H1 (cell line): ENCODE measurements at regions not wholly inside any gene's neighbourhood (a gene's known extent, or its start where the extent isn't known, plus 50 kb on each side); places are given as distances from the start of the nearest gene placed in this dataset.

ENCODE experiments used
- CTCF ChIA-PET: fragments of 300-600 bp; sonication (Branson Sonifier 250); formaldehyde crosslinking; loops from one replicate; lab custom pipeline; 2021; ENCODE audit not compliant: partially characterized antibody; lab: Charles Lee
- POLR2A ChIA-PET: fragments of 300-600 bp; sonication (Branson Sonifier 250); formaldehyde crosslinking; loops from one replicate; lab custom pipeline; 2021; ENCODE audit warnings: inconsistent platforms; ENCODE audit not compliant: partially characterized antibody; lab: Charles Lee
- DNase-seq, 2 experiments: peaks; one replicate each; pipeline versions ENCODE4 v3.0.0 to v3.0.0-alpha.2; 2010 to 2022; ENCODE audit warnings: low spot score in 2 of 2, low read depth in 1 of 2, mixed read lengths in 1 of 2
- FAIRE-seq: peaks from 2 replicates; lab custom pipeline; 2011; peaks lifted over from hg19 to GRCh38; lab: Jason Lieb, UNC
- H2AFZ ChIP-seq: 2 replicates; pipeline ENCODE4 v1.8.1; 2012; ENCODE audit warnings: low read length, inconsistent platforms
- H2AK5ac ChIP-seq: 2 replicates; pipeline ENCODE4 v1.6.1; 2013; ENCODE audit warnings: low read depth, low read length
- H2BK120ac ChIP-seq: replicated peaks from 2 replicates; pipeline ENCODE3; 2013; ENCODE audit warnings: low read depth, low read length, inconsistent platforms
- H2BK12ac ChIP-seq: 2 replicates; pipeline ENCODE4 v1.6.1; 2013; ENCODE audit warnings: low read depth, low read length
- H2BK15ac ChIP-seq: 2 replicates; pipeline ENCODE4 v1.6.1; 2013; ENCODE audit warnings: low read length
- H2BK20ac ChIP-seq: 2 replicates; pipeline ENCODE4 v1.6.1; 2013; ENCODE audit warnings: low read length
- H2BK5ac ChIP-seq: 2 replicates; pipeline ENCODE4 v1.6.1; 2013; ENCODE audit warnings: low read depth, low read length
- H3K14ac ChIP-seq: 2 replicates; pipeline ENCODE4 v1.6.1; 2013; ENCODE audit warnings: inconsistent platforms; ENCODE audit not compliant: insufficient read length
- H3K18ac ChIP-seq: 2 replicates; pipeline ENCODE4 v1.6.1; 2013; ENCODE audit warnings: low read length; ENCODE audit errors: extremely low read depth
- H3K23ac ChIP-seq: 2 replicates; pipeline ENCODE4 v1.6.1; 2013; ENCODE audit warnings: inconsistent platforms; ENCODE audit not compliant: insufficient read length
- H3K23me2 ChIP-seq: 2 replicates; pipeline ENCODE4 v1.6.1; 2013; ENCODE audit warnings: low read depth, low read length
- H3K27ac ChIP-seq: 2 replicates; pipeline ENCODE4 v1.6.1; 2011; ENCODE audit warnings: low read depth, low read length, inconsistent platforms
- H3K27me3 ChIP-seq, 4 experiments: replicated peaks in 1 of 4; 1 replicate in 1 of 4; 2 replicates in 3 of 4; pipeline versions ENCODE4 v1.6.1 to v1.8.1; 2011 to 2013; ENCODE audit warnings: low read length in 3 of 4, mild to moderate bottlenecking in 3 of 4, inconsistent platforms in 2 of 4, mixed read lengths in 2 of 4, moderate library complexity in 1 of 4; ENCODE audit not compliant: control insufficient read depth in 3 of 4, insufficient read depth in 3 of 4; ENCODE audit errors: extremely low read depth in 1 of 4
- H3K36me3 ChIP-seq, 4 experiments: 2 replicates each; pipeline versions ENCODE4 v1.6.1 to v1.8.1; 2011 to 2013; ENCODE audit warnings: mild to moderate bottlenecking in 4 of 4, low read length in 3 of 4, moderate library complexity in 2 of 4, control low read depth in 1 of 4, inconsistent platforms in 1 of 4; ENCODE audit not compliant: insufficient read depth in 4 of 4, control insufficient read depth in 2 of 4
- H3K4ac ChIP-seq: replicated peaks from 2 replicates; pipeline ENCODE3; 2013; ENCODE audit warnings: low read length, low read depth, mixed read lengths, inconsistent platforms; ENCODE audit not compliant: insufficient read length
- H3K4me1 ChIP-seq, 4 experiments: replicated peaks in 1 of 4; 1 replicate in 1 of 4; 2 replicates in 3 of 4; pipeline versions ENCODE4 v1.6.1 to v1.8.1; 2011 to 2013; ENCODE audit warnings: low read length in 3 of 4, inconsistent platforms in 2 of 4, mixed read lengths in 1 of 4; ENCODE audit not compliant: insufficient read depth in 4 of 4, control insufficient read depth in 3 of 4
- H3K4me2 ChIP-seq, 2 experiments: 2 replicates each; pipeline versions ENCODE4 v1.6.1 to v1.8.1; 2011 to 2013; ENCODE audit warnings: low read depth in 2 of 2, low read length in 2 of 2, control low read depth in 1 of 2, inconsistent platforms in 1 of 2, mild to moderate bottlenecking in 1 of 2; ENCODE audit not compliant: insufficient read depth in 1 of 2
- H3K4me3 ChIP-seq, 4 experiments: fragments of 200-600, 300-600 bp in 1 of 4; sonication (generic), shearing (Covaris generic), sonication (Bioruptor Twin) in 1 of 4; 2 replicates each; pipeline versions ENCODE4 v1.5.1 to v1.8.1; 2011 to 2016; ENCODE audit warnings: low read length in 4 of 4, low read depth in 3 of 4, control low read depth in 2 of 4, inconsistent platforms in 2 of 4, mild to moderate bottlenecking in 2 of 4, mixed read lengths in 1 of 4, moderate library complexity in 1 of 4; ENCODE audit not compliant: insufficient read depth in 2 of 4; ENCODE audit errors: extremely low read depth in 1 of 4
- H3K56ac ChIP-seq: replicated peaks from 2 replicates; pipeline ENCODE3; 2013; ENCODE audit warnings: low read depth, mild to moderate bottlenecking, mixed read lengths, low read length, inconsistent platforms; ENCODE audit not compliant: insufficient read length
- H3K79me1 ChIP-seq: 2 replicates; pipeline ENCODE4 v1.6.1; 2013; ENCODE audit warnings: low read depth, low read length, control low read depth
- H3K79me2 ChIP-seq, 2 experiments: 2 replicates each; pipeline versions ENCODE4 v1.6.1 to v1.8.1; 2012 to 2013; ENCODE audit warnings: low read length in 2 of 2, mild to moderate bottlenecking in 2 of 2, inconsistent platforms in 1 of 2; ENCODE audit not compliant: insufficient read depth in 2 of 2, control insufficient read depth in 1 of 2
- H3K9ac ChIP-seq, 4 experiments: replicated peaks in 1 of 4; 1 replicate in 1 of 4; 2 replicates in 3 of 4; pipeline versions ENCODE4 v1.6.1 to v1.8.1; 2011 to 2013; ENCODE audit warnings: low read depth in 3 of 4, low read length in 3 of 4, control low read depth in 2 of 4, mild to moderate bottlenecking in 2 of 4, moderate library complexity in 2 of 4, inconsistent platforms in 1 of 4; ENCODE audit errors: extremely low read depth in 1 of 4
- H3K9me3 ChIP-seq, 2 experiments: 2 replicates each; pipeline versions ENCODE4 v1.6.1 to v1.8.1; 2012 to 2013; ENCODE audit warnings: mild to moderate bottlenecking in 2 of 2, moderate library complexity in 2 of 2, control low read depth in 1 of 2, inconsistent platforms in 1 of 2, low read depth in 1 of 2, low read length in 1 of 2, mixed read lengths in 1 of 2; ENCODE audit not compliant: insufficient read depth in 2 of 2
- H4K20me1 ChIP-seq, 2 experiments: replicated peaks in 1 of 2; 2 replicates each; pipeline versions ENCODE3 to v1.8.1; 2011 to 2013; ENCODE audit warnings: inconsistent platforms in 2 of 2, low read length in 2 of 2, mild to moderate bottlenecking in 1 of 2; ENCODE audit not compliant: insufficient read depth in 2 of 2, control insufficient read depth in 1 of 2
- H4K5ac ChIP-seq: 2 replicates; pipeline ENCODE4 v1.6.1; 2013; ENCODE audit warnings: low read length, low read depth, mixed read lengths, inconsistent platforms; ENCODE audit not compliant: insufficient read length
- H4K8ac ChIP-seq: 2 replicates; pipeline ENCODE4 v1.8.0; 2013; ENCODE audit warnings: mild to moderate bottlenecking, moderate library complexity, low read length, inconsistent platforms; ENCODE audit not compliant: insufficient read depth; ENCODE audit errors: extremely low read depth
- H4K91ac ChIP-seq: replicated peaks from 2 replicates; pipeline ENCODE3; 2013; ENCODE audit warnings: low read length, mixed read lengths, inconsistent platforms; ENCODE audit not compliant: insufficient read length
- BRCA1 ChIP-seq: IDR thresholded peaks from 2 replicates; pipeline ENCODE4 v1.6.1; 2012; ENCODE audit warnings: low read depth, low read length, improper control_type of control experiment
- CBX8 ChIP-seq: fragments of 300-800, 300-1000 bp; sonication (generic); IDR thresholded peaks from 2 replicates; pipeline ENCODE4 v1.7.1; 2016; ENCODE audit warnings: low read depth, low read length, borderline replicate concordance
- CHD2 ChIP-seq: IDR thresholded peaks from 2 replicates; pipeline ENCODE4 v1.6.1; 2012; ENCODE audit warnings: low read length, improper control_type of control experiment
- GTF2F1 ChIP-seq: IDR thresholded peaks from 2 replicates; pipeline ENCODE4 v1.6.1; 2012; ENCODE audit warnings: low read depth, low read length, improper control_type of control experiment, borderline replicate concordance
- KDM4A ChIP-seq: IDR thresholded peaks from one replicate; pipeline ENCODE4 v1.7.1; 2012; ENCODE audit warnings: low read depth, mild to moderate bottlenecking, moderate library complexity, low read length, inconsistent platforms; ENCODE audit not compliant: severe bottlenecking
- SAP30 ChIP-seq: fragments of 300-600 bp; sonication (generic); IDR thresholded peaks from 2 replicates; pipeline ENCODE4 v1.7.1; 2012; ENCODE audit warnings: low read length, moderate library complexity, mild to moderate bottlenecking, inconsistent platforms; ENCODE audit not compliant: insufficient read depth, insufficient replicate concordance
- SP4 ChIP-seq: IDR thresholded peaks from 2 replicates; pipeline ENCODE4 v1.6.1; 2012; ENCODE audit warnings: low read length, inconsistent platforms
- TBP ChIP-seq: IDR thresholded peaks from 2 replicates; pipeline ENCODE4 v1.6.1; 2011; ENCODE audit warnings: low read depth, low read length, improper control_type of control experiment
- WGBS, 2 experiments: shearing (Covaris generic) in 1 of 2; methylation state at CpG; one replicate each; pipeline versions ENCODE4 v1.1.6 to v1.1.7; 2013 to 2015; ENCODE audit warnings: low lambda C conversion rate in 2 of 2, mixed read lengths in 2 of 2, inconsistent platforms in 1 of 2, low coverage in 1 of 2, missing lambda C conversion rate in 1 of 2; ENCODE audit not compliant: insufficient replicate concordance in 2 of 2, insufficient coverage in 1 of 2, insufficient read length in 1 of 2; ENCODE audit errors: extremely low coverage in 1 of 2, missing lambda C conversion rate in 1 of 2; 5-methylcytosine and 5-hydroxymethylcytosine counted together
- TF ChIP-seq, protein P1 (sequence below): IDR thresholded peaks from 2 replicates; pipeline ENCODE4 v1.6.1; 2011; ENCODE audit warnings: low read depth, mild to moderate bottlenecking, low read length; ENCODE audit not compliant: insufficient read depth
- TF ChIP-seq, protein P2 (sequence below): IDR thresholded peaks from 2 replicates; pipeline ENCODE4 v1.6.1; 2011; ENCODE audit warnings: low read length, improper control_type of control experiment

DNA sequence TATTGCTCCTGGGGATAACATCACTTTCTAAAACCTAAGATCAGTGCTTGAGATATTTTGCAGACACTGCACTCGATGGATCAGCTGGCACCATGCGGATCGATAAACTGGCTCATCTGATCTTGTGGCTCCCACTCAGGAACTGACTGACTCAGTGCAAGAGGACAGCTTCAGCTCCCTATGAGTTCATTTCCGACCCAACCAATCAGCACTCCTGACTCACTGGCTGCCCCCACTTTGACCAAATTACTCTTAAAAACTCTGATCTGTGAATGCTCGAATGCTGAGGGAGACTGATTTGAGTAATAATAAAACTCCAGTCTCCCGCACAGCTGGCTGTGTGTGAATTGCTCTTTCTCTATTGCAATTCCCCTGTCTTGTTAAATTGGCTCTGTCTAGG is 110.1 kb downstream of the ANAPC4 start:
- H3K56ac ChIP-seq: no peak overlapping the region
- H3K79me2 ChIP-seq: no peaks in the 10 kb centered on the region
- no peak overlapping the region for H2AFZ ChIP-seq
- H3K4me2 ChIP-seq: no peak overlapping the region
- no peak for TF ChIP-seq KDM4A
- no peak for TF ChIP-seq CBX8
- TF ChIP-seq BRCA1: no peak
- no peak for TF ChIP-seq CHD2
- no peak for TF ChIP-seq SAP30
- TF ChIP-seq, protein P1, sequence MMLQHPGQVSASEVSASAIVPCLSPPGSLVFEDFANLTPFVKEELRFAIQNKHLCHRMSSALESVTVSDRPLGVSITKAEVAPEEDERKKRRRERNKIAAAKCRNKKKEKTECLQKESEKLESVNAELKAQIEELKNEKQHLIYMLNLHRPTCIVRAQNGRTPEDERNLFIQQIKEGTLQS: no peak
- no peak for TF ChIP-seq GTF2F1
- no peak for TF ChIP-seq SP4
- TF ChIP-seq, protein P2, sequence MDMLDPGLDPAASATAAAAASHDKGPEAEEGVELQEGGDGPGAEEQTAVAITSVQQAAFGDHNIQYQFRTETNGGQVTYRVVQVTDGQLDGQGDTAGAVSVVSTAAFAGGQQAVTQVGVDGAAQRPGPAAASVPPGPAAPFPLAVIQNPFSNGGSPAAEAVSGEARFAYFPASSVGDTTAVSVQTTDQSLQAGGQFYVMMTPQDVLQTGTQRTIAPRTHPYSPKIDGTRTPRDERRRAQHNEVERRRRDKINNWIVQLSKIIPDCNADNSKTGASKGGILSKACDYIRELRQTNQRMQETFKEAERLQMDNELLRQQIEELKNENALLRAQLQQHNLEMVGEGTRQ: no peak
- TF ChIP-seq TBP: no peak
- H3K9ac ChIP-seq: no peak overlapping the region
- H2BK15ac ChIP-seq: no peak overlapping the region
- no peaks in the 10 kb centered on the region for H3K79me1 ChIP-seq
- no peak overlapping the region for H3K4me3 ChIP-seq
- no peak overlapping the region for H4K5ac ChIP-seq
- H3K36me3 ChIP-seq: no peaks in the 10 kb centered on the region; a peak in 1 of 8 replicates
- WGBS, 2 experiments: 84% methylated on average over 6 of the region's 6 CpGs; no CpG with 5 or more reads in 1 of the 2 experiments
- H3K27ac ChIP-seq: no peak overlapping the region
- H3K4me1 ChIP-seq: peaks cover 0 to 13% (median 5%) of the 10 kb centered on the region in 4 experiments; a peak in 4 of 7 replicates
- H2AK5ac ChIP-seq: no peak overlapping the region
- CTCF ChIA-PET: interaction anchor here (1.2 to 4.8 kb wide), 6 partner anchors 10 to 168 kb away, joined by 3 to 20 read pairs (median 4); no protein-coding TSS in a partner anchor
- H2BK12ac ChIP-seq: no peak overlapping the region; the same call in 1 of the 2 replicates
- POLR2A ChIA-PET: no interaction called here
- H2BK20ac ChIP-seq: no peak overlapping the region
- H4K91ac ChIP-seq: no peak overlapping the region
- no peak overlapping the region for H2BK5ac ChIP-seq
- H3K27me3 ChIP-seq: no peaks in the 10 kb centered on the region
- H3K4ac ChIP-seq: no peak overlapping the region
- no peak overlapping the region for H3K14ac ChIP-seq
- no peaks in the 10 kb centered on the region for H4K20me1 ChIP-seq
- no peak overlapping the region for H2BK120ac ChIP-seq
- H3K23me2 ChIP-seq: no peaks in the 10 kb centered on the region
- no peak overlapping the region for H3K18ac ChIP-seq
- DNase-seq: no peak
- no peak overlapping the region for H4K8ac ChIP-seq
- FAIRE-seq: no peak
- H3K9me3 ChIP-seq: peaks cover 0 to 4% of the 10 kb centered on the region in 2 experiments; a peak in 1 of 4 replicates
- H3K23ac ChIP-seq: no peak overlapping the region
